ENCODE measurements at regions not wholly inside any gene's neighbourhood (a gene's known extent, or its start where the extent isn't known, plus 50 kb on each side); places are given as distances from the start of the nearest gene placed in this dataset.
"Not testable (repeated sequence)": the region's sequence is repeated elsewhere in the genome, so short reads cannot be mapped to it uniquely, and the experiment has no call there.

DNA sequence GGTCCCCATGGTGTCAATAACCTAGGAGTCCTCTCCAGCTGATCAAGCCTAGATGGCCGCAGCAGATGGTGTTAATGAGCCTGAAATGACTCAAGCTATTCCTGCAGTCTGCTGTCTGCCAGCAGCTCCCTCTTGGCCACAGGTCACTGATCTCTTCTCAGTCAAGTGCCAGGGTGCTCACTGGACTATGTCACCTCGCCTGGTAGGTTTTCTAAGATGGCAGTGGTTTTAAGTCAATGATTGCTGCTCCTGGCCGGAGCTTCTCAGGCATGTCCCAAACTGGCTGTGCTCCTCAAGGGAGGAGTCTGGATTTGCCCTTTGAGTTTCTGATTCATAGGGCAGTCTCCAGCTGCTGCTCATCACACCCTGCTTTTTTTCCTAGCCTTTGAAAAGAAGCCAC lies 58.6 kb upstream of the SHISA6 start:
- no peak for DNase-seq

DNA sequence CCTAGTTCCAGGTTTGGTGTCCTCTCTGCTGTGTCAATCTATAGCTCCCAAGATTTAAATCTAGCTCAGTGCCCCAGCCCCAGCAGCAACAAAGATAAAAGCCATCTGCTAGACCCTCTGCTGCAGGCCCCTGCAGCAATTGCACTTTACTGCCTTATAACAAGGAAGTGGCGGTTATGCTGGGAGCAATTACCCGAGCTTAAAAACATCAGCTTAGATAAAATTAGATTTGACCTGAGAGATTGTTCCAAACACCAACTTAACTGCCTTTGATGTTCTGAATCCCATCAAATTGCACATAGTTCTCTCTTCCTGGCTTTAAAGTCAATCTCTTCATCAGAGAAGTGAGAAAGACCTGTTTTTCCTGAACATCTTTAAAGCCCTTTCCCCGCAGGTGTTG lies 62.4 kb upstream of the SHISA6 start:
- no peak for DNase-seq

DNA sequence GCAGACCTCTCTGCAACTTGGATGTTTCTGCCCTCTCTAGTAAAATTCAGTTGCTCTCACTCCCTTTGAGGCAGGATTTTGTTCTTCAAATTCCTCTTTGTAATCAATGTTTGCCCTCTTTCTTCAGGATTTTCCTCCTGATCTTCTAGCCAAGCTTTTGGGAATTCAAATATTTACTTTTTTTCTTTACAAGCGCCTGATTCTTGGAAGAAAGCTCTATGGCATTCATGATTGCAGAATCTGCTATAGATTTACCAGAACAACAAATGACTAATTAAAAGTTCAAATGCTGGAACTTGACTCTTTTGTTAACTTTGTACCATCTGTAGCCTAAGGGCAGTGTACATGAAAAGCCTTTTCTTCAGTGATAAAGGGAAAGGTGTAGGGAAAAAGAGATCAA lies 63.7 kb upstream of the SHISA6 start:
- DNase-seq = no peak

DNA sequence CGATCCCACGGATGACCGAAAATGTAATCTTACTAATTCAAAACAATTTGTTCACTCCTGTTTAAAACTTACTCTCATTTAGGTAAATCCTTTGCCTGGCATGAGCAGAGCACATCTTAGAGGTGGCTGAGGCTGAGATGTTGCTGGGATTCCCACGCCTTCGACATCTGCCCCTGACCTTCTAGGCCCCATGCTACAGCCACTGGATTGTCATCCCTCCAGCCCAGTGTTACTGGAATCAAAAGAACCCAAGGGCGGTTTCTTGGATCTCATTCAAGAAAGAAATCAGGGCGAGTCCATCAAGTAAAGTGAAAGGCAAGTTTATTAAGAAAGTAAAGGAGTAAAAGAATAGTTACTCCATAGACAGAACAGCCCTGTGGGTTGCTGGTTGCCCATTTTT lies 64.5 kb upstream of the SHISA6 start:
- no peak for DNase-seq

DNA sequence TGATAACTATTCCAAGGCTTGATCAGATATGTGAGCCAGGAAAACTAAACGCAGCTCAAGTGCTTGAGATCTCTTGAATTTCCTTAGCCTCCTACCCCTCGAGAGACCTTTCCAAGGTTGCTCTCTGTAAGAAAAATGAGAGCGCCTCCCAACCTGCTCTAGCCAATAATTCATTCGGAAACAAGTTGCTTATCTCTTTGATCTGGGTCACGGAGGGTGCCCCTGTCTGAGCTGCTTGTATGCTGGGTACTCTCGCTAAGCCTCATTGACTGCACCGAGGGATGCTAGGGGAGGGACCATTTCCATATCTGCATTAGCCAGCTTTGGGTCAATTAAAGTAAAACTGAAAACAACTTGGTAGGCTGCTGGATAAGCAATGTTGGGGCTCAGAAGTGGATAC lies 70.1 kb upstream of the SHISA6 start:
- DNase-seq = no peak

DNA sequence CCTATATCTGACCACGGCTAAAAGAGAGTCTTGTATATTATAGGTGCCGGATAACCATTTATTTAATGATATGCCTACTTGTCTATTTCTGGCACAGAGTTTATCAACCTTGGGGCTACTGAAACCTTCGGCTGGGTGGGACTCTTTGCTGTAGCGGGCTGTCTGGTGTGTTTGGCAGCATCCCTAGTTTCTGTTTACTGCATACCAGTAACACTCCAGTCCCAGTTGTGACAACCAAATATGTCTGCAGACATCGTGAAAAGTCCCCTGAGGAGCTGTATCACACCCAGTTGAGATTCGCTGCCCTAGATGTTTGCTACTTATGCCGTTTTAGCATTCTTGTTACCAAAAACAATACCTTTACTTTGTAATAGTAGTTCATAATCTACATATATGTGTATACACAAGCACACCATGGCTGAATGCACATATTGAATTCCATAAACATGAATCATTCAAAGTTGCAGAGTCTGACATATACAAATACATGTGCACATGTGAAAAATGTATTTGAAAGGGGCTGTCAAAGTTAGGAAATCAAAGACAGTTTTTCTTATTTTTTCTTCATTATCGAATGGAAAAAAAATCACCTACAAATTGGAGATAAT lies 89.1 kb upstream of the SHISA6 start:
- no peak for DNase-seq

DNA sequence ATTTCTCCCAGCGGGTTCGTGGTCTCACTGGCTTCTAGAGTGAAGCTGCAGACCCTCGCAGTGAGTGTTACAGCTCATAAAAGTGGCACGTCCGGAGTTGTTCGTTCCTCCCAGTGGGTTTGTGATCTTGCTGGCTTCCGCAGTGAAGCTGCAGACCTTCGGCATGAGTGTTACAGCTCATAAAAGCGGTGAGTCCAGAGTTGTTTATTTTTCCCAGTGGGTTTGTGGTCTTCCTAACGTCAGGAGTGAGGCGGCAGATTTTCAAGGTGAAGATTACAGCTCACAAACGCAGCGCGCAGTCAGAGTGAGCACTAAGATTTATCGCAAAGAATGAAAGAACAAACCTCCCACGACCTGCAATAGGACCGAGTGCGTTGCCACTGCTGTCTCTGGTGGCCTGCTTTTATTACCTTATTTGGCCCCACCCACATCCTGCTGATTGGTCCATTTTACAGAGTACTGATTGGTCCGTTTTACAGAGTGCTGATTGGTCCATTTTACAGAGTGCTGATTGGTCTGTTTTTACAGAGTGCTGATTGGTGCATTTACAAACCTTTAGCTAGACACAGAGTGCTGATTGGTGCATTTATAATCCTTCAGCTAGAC lies 90.0 kb upstream of the SHISA6 start:
- DNase-seq = not testable (repeated sequence)

DNA sequence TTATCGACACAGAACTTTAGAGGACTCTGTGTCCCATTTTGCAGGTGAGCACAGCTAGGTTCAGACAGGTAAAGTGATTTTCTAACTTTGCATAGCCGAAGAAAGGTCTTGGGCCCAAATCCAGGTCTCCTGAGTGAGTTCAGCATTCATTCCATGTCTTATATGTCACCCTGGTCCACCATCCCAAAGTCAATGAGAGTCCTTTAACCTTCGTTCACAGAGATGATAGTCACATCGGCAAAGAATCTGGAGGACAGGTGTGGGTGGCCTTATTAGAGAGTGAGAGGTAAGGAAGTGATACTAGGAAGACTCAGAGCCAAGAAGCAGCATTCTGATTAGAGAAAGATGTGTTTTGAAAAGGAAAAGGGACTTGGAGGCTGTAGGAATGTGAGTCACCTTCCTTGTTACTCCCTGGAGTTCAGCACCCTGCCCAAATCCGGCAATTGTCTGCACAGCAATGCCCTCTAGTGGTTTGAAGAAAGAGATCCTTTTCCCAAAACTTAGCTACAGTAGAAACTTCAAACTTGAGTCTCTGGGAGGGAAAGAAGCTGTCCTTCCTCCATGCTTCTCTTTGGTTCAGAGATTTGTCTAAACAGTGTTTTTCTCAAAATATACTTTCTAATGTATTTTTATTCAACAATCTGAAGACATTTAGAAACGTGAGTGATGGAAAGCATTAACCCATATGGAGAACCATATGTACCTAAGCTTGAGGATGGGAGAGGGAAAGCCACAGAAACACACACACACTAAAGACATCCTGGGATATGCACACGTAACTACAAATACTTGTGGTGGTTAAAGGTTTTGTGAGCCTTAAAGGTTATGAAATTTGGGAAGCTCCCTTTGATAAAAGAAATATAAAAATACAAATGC lies 96.4 kb upstream of the SHISA6 start:
- peak; percentile 25 for DNase-seq

DNA sequence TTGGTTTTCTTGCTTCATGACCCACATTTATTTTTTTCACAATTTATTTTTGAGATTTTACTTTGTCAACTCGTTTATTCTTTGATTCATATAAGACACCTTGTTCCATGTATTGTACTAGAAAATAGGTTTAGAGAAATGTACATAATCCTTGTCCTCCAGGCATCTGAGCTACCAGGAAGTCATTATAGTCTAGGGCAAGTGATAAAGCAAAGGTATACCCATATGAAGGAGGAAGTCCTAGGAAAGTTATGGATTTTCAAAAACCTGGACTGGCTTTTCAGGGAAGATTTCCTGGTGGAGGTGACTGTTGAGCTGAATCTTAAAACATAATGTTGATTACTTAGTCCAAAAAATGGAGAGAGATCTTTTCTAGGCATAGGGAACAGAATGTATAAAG lies 98.8 kb upstream of the SHISA6 start:
- no peak for DNase-seq

DNA sequence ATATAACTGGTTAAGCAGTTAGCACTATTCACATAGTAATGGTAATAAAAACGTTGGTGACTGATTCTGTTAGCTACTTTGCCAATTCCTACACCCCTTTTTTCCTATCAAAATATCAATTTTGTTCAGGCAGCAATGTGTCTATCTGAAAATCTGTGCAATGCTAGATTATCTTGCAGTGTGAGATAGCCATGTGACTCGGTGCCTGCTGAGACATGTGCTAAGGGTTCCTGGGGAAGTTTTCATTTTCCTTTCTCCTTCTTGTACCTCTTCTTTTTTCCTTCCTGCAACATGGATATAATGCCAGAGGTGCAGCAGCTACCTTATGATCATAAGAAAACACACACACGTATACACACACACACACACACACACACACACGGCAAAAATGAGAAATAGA lies 100.5 kb upstream of the SHISA6 start:
- DNase-seq = no peak

DNA sequence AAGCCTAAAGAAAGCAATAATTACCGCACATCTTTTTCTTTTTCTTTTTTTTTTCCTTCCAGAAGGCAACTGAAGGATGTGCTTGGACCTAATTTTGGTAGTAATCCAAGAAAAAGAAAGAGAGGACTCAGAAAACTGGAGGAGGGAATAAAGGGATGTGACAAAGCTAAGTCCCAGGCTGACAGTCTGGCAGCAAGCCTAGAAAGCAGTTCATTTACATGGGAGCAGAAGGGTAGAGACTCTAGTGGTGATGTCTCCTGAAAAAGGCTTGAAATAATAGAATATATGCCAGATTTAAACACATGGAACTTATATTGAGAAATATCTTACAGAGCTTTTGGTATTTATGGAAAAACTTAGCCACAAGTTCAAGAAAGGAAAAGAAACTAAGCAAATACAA lies 101.0 kb upstream of the SHISA6 start:
- no peak for DNase-seq

DNA sequence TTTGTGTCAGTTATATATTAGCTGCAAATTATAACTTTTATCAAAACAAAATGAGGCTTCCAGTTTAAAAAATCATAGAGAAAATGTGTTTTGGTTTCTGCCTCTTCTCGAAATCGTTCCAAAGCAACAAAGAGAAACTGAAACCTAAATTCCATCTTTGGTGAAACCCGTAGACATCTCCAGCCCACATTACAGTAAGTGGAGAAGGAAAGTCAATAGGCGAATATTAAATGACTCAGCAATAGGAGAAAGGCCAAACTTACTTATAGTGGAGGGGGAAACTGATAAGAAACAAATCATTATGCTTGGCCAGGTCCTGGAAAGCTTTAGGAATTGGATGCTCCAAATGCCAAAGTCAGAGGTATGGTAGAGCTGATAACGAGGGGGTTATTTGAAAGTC lies 103.0 kb upstream of the SHISA6 start:
- DNase-seq = no peak

DNA sequence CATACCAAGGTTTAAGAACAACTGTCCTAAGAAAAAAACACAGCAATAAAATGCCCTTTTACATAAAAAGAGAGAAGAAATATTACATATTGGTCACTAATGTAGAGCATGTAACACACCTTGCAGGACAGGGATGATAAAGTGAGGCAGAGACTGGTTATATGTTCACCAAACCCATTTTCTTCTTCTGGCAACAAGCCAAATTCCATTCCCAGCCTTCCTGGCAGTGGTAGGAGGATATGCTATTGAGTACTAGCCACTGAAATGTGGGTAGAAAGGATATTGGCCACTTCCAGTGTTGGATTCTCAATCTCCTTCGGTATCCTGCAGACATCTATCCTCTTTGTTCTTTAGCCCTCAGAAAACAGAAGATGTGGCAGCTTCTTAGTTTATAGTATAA lies 105.2 kb upstream of the SHISA6 start:
- no peak for DNase-seq

DNA sequence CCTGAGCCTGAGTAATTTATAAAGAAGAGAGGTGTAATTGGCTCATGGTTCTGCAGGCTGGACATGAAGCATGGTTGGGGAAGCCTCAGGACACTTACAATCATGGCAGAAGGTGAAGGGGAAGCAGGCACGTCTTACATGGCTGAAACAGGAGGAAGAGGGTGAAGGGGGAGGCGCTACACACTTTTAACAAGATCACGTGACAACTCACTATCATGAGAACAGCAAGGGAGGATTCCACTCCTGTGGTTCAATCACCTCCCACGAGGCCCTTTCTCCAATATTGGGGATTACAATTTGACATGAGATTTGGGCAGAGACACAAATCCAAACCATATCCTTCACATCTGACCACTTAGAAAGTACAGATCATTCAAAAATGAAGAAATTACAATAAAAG lies 110.6 kb upstream of the SHISA6 start:
- no peak for DNase-seq

DNA sequence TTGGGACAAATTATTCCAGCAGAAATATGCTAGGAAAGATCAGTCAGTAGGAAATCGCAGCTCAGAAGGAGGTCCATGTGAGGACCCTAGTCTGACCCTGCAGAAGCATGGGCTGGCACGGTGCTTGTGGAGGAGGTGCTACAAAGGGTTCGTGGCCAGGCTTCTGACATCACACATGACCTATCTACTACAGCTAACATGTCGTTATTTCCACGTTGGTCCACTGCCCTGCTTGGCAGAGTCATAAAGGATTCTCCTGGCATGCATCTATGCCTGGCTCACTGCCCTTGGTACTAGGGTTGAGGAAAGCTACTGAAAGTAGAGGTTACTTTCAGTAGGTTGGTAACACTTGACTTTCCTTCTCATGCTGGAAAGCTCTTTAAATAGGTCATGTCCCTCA lies 118.1 kb upstream of the SHISA6 start:
- DNase-seq = no peak

DNA sequence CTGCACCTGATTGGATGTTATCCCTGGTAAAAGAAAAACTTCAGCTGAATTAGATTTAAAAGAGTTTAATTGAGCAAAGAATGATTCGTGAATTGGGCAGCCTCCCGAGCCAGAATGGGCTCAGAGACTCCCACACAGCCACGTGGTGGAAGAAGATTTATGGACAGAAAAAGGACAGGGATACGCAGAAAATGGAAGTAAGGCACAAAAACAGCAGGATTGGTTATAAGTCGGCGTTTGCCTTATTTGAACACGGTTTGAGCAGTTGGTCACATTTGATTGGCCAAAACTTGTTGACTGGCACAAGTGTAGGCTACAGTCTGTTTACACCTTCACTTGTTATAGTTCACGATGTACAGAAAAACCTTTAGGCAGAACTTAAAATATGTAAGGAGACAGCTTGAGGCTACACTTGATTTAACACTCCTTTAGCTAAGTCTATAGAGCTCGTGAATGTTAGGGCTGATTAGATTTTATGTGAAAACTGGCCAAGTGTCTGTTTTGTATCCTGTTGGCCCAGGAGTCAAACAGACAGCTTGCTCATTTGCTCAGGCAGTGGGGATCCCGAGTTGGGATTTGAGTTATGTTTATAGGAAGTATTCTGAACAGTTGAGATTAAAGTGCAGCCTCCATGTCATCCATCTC lies 119.5 kb upstream of the SHISA6 start:
- no peak for DNase-seq

DNA sequence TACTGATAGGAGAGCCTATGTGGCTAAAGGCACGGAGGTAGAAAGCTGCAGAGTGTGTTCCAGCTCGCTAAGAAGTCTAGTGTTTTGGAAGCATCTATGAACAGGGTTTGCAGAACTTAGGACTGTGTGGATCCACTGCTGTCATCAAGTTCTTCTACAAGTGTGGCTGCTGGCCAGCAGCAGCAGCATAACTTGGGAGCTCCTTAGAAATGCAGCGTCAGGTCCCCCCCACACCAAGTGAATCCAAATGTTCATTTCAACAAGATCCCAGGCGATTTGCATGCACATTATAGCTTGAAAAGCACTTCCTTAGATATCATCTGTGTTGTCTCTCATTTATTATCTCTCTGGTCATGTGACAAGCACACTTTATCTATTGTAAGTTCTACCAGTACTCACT lies 131.9 kb upstream of the SHISA6 start:
- DNase-seq = no peak

DNA sequence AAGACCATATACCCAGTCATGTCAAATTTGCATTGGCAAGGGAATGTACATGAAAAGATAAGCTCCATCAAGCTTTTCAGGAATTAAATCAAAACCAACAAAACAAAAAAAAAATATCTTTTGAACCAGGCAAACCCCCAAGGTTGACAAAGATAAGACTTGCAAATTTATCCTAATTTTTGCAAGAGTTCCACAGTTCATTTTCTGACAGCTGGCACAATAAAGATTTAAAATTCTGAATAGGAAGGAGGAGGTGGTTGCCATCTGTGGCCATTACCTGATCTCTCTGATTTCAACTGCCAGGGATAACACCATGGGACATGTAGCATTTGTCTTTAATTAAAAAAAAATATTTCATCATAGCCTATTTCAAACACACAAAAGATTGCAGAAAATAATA lies 135.9 kb upstream of the SHISA6 start:
- DNase-seq = no peak

DNA sequence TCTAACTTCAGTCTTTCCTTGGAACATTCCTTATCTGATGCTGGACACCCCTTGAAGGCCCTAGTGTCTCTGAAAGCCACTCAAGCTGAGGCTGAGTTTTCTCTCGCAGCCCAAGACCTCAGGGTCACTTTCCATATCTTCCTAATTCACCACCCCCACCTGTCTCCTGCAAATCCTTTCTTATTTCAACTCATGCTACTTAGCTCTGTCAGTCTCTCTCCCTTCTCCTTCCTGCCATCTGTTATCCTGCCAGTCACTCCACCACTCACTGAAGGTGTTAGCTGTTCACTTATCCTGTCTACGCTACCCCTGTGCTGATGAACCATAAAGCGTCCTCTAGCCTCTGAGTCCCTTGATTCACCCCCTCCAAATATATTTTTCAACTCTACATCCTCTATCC lies 143.9 kb upstream of the SHISA6 start:
- DNase-seq = no peak

DNA sequence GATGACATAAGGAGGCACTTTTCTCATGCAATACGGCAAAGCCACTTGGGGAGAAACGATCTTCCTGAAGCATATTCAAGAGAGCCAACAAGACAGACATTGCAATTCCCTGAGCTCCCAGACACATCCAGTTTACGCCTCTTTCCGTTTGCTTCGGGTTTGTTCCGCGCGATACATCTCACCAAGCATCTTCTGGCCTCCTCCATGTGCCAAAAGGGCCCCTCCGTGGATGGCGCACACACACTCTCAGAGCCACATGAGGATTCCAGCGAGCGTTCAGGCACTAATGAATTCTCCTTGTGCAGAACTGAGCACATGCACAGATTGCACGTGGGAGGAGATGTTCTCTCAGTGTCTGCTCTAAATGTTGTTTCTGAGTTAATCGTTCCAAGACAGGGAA lies 146.7 kb upstream of the SHISA6 start:
- DNase-seq = no peak

DNA sequence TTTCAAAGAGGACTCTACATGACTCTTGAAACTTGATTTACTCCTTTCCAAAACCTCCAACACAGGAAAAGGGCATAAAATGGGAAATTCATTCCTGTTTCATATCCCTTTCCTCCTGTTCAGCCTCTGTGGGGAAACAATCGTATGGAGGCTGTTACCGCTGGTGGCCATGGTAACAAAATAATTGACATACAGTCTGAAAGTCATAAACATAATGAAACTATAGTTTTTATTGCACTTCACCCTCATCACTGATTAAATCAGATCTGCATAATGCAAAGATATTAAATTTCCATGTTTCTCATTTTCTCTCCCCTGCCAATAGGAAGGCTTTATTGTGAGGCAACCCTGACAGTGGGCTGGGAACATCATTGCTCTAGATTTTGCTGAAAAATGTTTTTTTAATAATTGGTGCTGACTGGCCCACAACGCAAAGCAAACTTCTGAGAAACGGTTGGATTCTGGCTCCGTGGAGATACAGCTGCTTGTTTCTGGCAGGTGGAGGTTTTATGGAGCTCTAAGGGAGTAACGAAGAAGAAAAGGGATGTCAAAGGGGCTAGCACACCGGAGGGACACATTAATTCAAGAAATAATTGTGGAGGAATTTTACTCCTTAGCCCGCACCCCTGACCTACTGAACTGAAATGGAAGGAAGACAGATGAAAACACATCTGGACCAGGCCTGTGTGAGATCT lies 154.2 kb upstream of the SHISA6 start:
- no peak for DNase-seq

DNA sequence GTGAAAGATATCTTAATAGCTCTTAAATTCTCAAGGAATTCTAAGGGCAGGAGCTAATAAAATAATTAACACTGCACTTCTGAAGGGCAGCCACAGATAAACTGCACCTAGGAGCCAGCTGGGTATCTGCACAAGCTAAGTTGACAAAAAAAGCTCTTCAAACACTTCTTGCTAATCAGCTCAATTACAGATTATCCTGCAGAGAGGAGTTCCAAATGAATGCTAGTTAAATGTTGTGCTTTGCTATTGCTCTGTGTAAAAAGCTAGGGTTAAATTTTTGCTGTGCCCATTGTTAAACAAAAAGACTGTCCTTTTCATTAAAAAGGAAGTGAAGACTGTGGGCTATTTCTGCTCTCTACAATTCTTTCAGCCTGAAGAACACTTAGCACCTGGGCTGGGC lies 158.5 kb upstream of the SHISA6 start:
- no peak for DNase-seq

DNA sequence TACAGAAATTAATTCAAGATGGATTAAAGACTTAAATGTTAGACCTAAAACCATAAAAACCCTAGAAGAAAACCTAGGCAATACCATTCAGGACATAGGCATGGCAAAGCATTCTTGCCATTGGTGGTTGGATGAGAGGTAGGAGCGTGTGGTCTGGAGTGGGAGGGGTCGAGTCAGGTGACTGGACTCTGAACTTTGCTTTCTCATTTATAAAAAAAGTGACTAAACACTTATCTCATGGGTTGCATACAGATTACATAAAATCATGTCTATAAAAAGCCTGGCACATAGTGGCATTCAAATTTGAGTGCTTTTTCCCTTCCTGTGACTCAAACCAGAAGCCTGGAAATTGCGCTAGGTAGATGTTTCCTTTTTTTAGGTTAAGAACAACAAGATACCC lies 159.7 kb upstream of the SHISA6 start:
- DNase-seq = no peak
